ENCODE measurements at regions not wholly inside any gene's neighbourhood (a gene's known extent, or its start where the extent isn't known, plus 50 kb on each side); places are given as distances from the start of the nearest gene placed in this dataset.
A peak's percentile ranks its signal among the peaks of the same experiment; 100 is the strongest.

- ATAC-seq (replicated peaks) (no peak), DNase-seq (no peak)
- Mint-ChIP-seq H3K9me3 (peaks cover 2 to 4% of the 10 kb centered on the region in 2 donors), H3K4me1 (no peaks in the 10 kb centered on the region), H3K27me3 (no peaks in the 10 kb centered on the region), H3K36me3 (no peaks in the 10 kb centered on the region), H3K4me3 (no peak overlapping the region), H3K27ac (no peak overlapping the region)
Measured at GRCh38 chr9:2987679-2988078, 143.8 kb upstream of the PUM3 start.

GRCh38 chr9:2985343-2985742 lies 141.4 kb upstream of the PUM3 start:
- Mint-ChIP-seq H3K4me3 (no peak overlapping the region), H3K27me3 (no peaks in the 10 kb centered on the region), H3K36me3 (no peaks in the 10 kb centered on the region), H3K4me1 (no peaks in the 10 kb centered on the region), H3K27ac (no peak overlapping the region), H3K9me3 (peaks cover 2 to 4% of the 10 kb centered on the region in 2 donors)
- DNase-seq (no peak), ATAC-seq (replicated peaks) (no peak)

- Mint-ChIP-seq H3K36me3 (no peaks in the 10 kb centered on the region), H3K27me3 (no peaks in the 10 kb centered on the region), H3K4me3 (no peak overlapping the region), H3K4me1 (no peaks in the 10 kb centered on the region), H3K27ac (no peak overlapping the region), H3K9me3 (peaks cover 2 to 4% of the 10 kb centered on the region in 2 donors)
- DNase-seq (no peak), ATAC-seq (replicated peaks) (no peak)
Measured at GRCh38 chr9:2984491-2984890, 140.6 kb upstream of the PUM3 start.

GRCh38 chr9:2979957-2980610 lies 136.2 kb upstream of the PUM3 start:
- DNase-seq (no peak), ATAC-seq (replicated peaks) (no peak)
- Mint-ChIP-seq H3K4me1 (no peaks in the 10 kb centered on the region), H3K9me3 (peaks cover 4% of the 10 kb centered on the region in 2 donors), H3K4me3 (no peak overlapping the region), H3K27me3 (no peaks in the 10 kb centered on the region), H3K27ac (no peak overlapping the region), H3K36me3 (no peaks in the 10 kb centered on the region)

GRCh38 chr9:2972475-2972874 lies 128.6 kb upstream of the PUM3 start:
- Mint-ChIP-seq H3K4me1 (no peaks in the 10 kb centered on the region), H3K4me3 (no peak overlapping the region), H3K27ac (no peak overlapping the region), H3K9me3 (peaks cover 8 to 12% of the 10 kb centered on the region in 2 donors), H3K36me3 (no peaks in the 10 kb centered on the region), H3K27me3 (no peaks in the 10 kb centered on the region)
- DNase-seq: no peak
- ATAC-seq (replicated peaks): no peak

GRCh38 chr9:2970864-2971263 lies 127.0 kb upstream of the PUM3 start:
- Mint-ChIP-seq H3K36me3 (no peaks in the 10 kb centered on the region), H3K4me1 (no peaks in the 10 kb centered on the region), H3K27me3 (no peaks in the 10 kb centered on the region), H3K9me3 (peaks cover 8 to 11% of the 10 kb centered on the region in 2 donors), H3K4me3 (no peak overlapping the region), H3K27ac (no peak overlapping the region)
- ATAC-seq (replicated peaks) (no peak), DNase-seq (no peak)

- no peak overlapping the region for H3K4me3 Mint-ChIP-seq
- no peaks in the 10 kb centered on the region for H3K4me1 Mint-ChIP-seq
- no peaks in the 10 kb centered on the region for H3K27me3 Mint-ChIP-seq
- H3K9me3 Mint-ChIP-seq: peaks cover 8 to 11% of the 10 kb centered on the region in 2 donors
- H3K27ac Mint-ChIP-seq: no peak overlapping the region
- no peak for DNase-seq
- no peaks in the 10 kb centered on the region for H3K36me3 Mint-ChIP-seq
- ATAC-seq (replicated peaks): no peak
Measured at GRCh38 chr9:2967766-2968165, 123.9 kb upstream of the PUM3 start.

- no peak for ATAC-seq (replicated peaks)
- H3K4me3 Mint-ChIP-seq: no peak overlapping the region
- H3K9me3 Mint-ChIP-seq: peaks cover 0 to 2% of the 10 kb centered on the region in 2 donors
- no peaks in the 10 kb centered on the region for H3K36me3 Mint-ChIP-seq
- no peaks in the 10 kb centered on the region for H3K27me3 Mint-ChIP-seq
- no peak overlapping the region for H3K27ac Mint-ChIP-seq
- DNase-seq: no peak
- no peaks in the 10 kb centered on the region for H3K4me1 Mint-ChIP-seq
Measured at GRCh38 chr9:2966565-2967300, 122.8 kb upstream of the PUM3 start.

- H3K4me3 Mint-ChIP-seq: no peak overlapping the region
- no peak for ATAC-seq (replicated peaks)
Measured at GRCh38 chr9:2964470-2964869, 120.6 kb upstream of the PUM3 start.

GRCh38 chr9:2963307-2963706 lies 119.4 kb upstream of the PUM3 start:
- H3K9me3 Mint-ChIP-seq: no peaks in the 10 kb centered on the region
- no peaks in the 10 kb centered on the region for H3K4me1 Mint-ChIP-seq
- no peaks in the 10 kb centered on the region for H3K36me3 Mint-ChIP-seq
- ATAC-seq (replicated peaks) (no peak), DNase-seq (no peak)
- H3K27me3 Mint-ChIP-seq: peaks cover 0 to 1% of the 10 kb centered on the region in 2 donors
- no peak overlapping the region for H3K4me3 Mint-ChIP-seq
- H3K27ac Mint-ChIP-seq: no peak overlapping the region

More at GRCh38 chr9:2964470-2964869, 120.6 kb upstream of the PUM3 start:
- Mint-ChIP-seq H3K4me1 (no peaks in the 10 kb centered on the region), H3K9me3 (peaks cover 0 to 2% of the 10 kb centered on the region in 2 donors), H3K36me3 (no peaks in the 10 kb centered on the region), H3K27ac (no peak overlapping the region), H3K27me3 (no peaks in the 10 kb centered on the region)
- DNase-seq: no peak

- no peaks in the 10 kb centered on the region for H3K4me1 Mint-ChIP-seq
- ATAC-seq (replicated peaks): no peak
Measured at GRCh38 chr9:2962471-2963172, 118.7 kb upstream of the PUM3 start.

GRCh38 chr9:2958219-2958618 lies 114.3 kb upstream of the PUM3 start:
- ATAC-seq (replicated peaks) (no peak), DNase-seq (no peak)
- H3K4me3 Mint-ChIP-seq: no peak overlapping the region
- no peak overlapping the region for H3K27ac Mint-ChIP-seq
- no peaks in the 10 kb centered on the region for H3K9me3 Mint-ChIP-seq
- no peaks in the 10 kb centered on the region for H3K36me3 Mint-ChIP-seq
- H3K27me3 Mint-ChIP-seq: peaks cover 5 to 15% of the 10 kb centered on the region in 2 donors
- no peaks in the 10 kb centered on the region for H3K4me1 Mint-ChIP-seq

More at GRCh38 chr9:2962471-2963172, 118.7 kb upstream of the PUM3 start:
- Mint-ChIP-seq H3K9me3 (no peaks in the 10 kb centered on the region), H3K36me3 (no peaks in the 10 kb centered on the region), H3K27me3 (peaks cover 4 to 8% of the 10 kb centered on the region in 2 donors), H3K4me3 (no peak overlapping the region), H3K27ac (no peak overlapping the region)
- no peak for DNase-seq

GRCh38 chr9:2957656-2958200 lies 113.8 kb upstream of the PUM3 start:
- Mint-ChIP-seq H3K27me3 (peaks cover 5 to 15% of the 10 kb centered on the region in 2 donors), H3K4me3 (no peak overlapping the region), H3K36me3 (no peaks in the 10 kb centered on the region), H3K27ac (peak overlapping the region; percentile 25), H3K9me3 (no peaks in the 10 kb centered on the region), H3K4me1 (no peaks in the 10 kb centered on the region)
- ATAC-seq (replicated peaks): no peak
- DNase-seq: no peak

- no peak overlapping the region for H3K4me3 Mint-ChIP-seq
- no peaks in the 10 kb centered on the region for H3K4me1 Mint-ChIP-seq
- H3K9me3 Mint-ChIP-seq: no peaks in the 10 kb centered on the region
- no peak for DNase-seq
- ATAC-seq (replicated peaks): no peak
- peaks cover 5 to 15% of the 10 kb centered on the region in 2 donors for H3K27me3 Mint-ChIP-seq
- H3K36me3 Mint-ChIP-seq: no peaks in the 10 kb centered on the region
- H3K27ac Mint-ChIP-seq: no peak overlapping the region
Measured at GRCh38 chr9:2955575-2955974, 111.7 kb upstream of the PUM3 start.
